GM18951 (cell line): ENCODE measurements at regions not wholly inside any gene's neighbourhood (a gene's known extent, or its start where the extent isn't known, plus 50 kb on each side); places are given as distances from the start of the nearest gene placed in this dataset.
"Not testable (repeated sequence)": the region's sequence is repeated elsewhere in the genome, so short reads cannot be mapped to it uniquely, and the experiment has no call there.

Experiments
- POLR2A ChIP-seq: IDR thresholded peaks from 4 replicates; pipeline ENCODE4 v1.6.1; 2011; ENCODE audit warnings: mild to moderate bottlenecking; ENCODE audit not compliant: insufficient read length, insufficient read depth; ENCODE audit errors: extremely low read depth
- in situ Hi-C: fragments of 300-500 bp; cut with MboI; formaldehyde crosslinking; loops from one replicate; pipeline ENCODE4 v1.12.0; 2022; ENCODE audit warnings: low sequenced_read_pairs, mixed read lengths, inconsistent platforms; ENCODE audit not compliant: unreplicated experiment

GRCh38 chr2:175310813-175311504, 129.4 kb upstream of the ATP5MC3 start:
- in situ Hi-C loops: no loop called here
- TF ChIP-seq POLR2A: no peak

GRCh38 chr2:175309799-175310198, 128.3 kb upstream of the ATP5MC3 start:
- TF ChIP-seq POLR2A: no peak

GRCh38 chr2:175308005-175308404, 126.5 kb upstream of the ATP5MC3 start:
- in situ Hi-C loops: no loop called here
- no peak for TF ChIP-seq POLR2A

More at GRCh38 chr2:175309799-175310198, 128.3 kb upstream of the ATP5MC3 start:
- in situ Hi-C loops: no loop called here

GRCh38 chr2:175304541-175304940, 123.0 kb upstream of the ATP5MC3 start:
- no peak for TF ChIP-seq POLR2A
- in situ Hi-C loops: no loop called here

- TF ChIP-seq POLR2A: no peak
- in situ Hi-C loops: no loop called here
These were observed 112.3 kb upstream of the ATP5MC3 start for GRCh38 chr2:175293776-175294175.

- in situ Hi-C loops: no loop called here
- TF ChIP-seq POLR2A: no peak
These were observed 111.7 kb upstream of the ATP5MC3 start for GRCh38 chr2:175293195-175293594.

- no peak for TF ChIP-seq POLR2A
- in situ Hi-C loops: no loop called here
These were observed 101.4 kb upstream of the ATP5MC3 start for GRCh38 chr2:175282886-175283285.

- no peak for TF ChIP-seq POLR2A
- in situ Hi-C loops: no loop called here
These were observed 100.8 kb upstream of the ATP5MC3 start for GRCh38 chr2:175282300-175282699.

- no peak for TF ChIP-seq POLR2A
- in situ Hi-C loops: no loop called here
These were observed 96.3 kb upstream of the ATP5MC3 start for GRCh38 chr2:175277772-175278171.

GRCh38 chr2:175275539-175275938, 94.0 kb upstream of the ATP5MC3 start:
- in situ Hi-C loops: no loop called here
- no peak for TF ChIP-seq POLR2A

- in situ Hi-C loops: no loop called here
- no peak for TF ChIP-seq POLR2A
These were observed 77.7 kb upstream of the ATP5MC3 start for GRCh38 chr2:175259164-175259563.

GRCh38 chr2:175256806-175257585, 75.5 kb upstream of the ATP5MC3 start:
- no peak for TF ChIP-seq POLR2A

GRCh38 chr2:175256391-175256790, 74.9 kb upstream of the ATP5MC3 start:
- in situ Hi-C loops: not testable (repeated sequence)

More at GRCh38 chr2:175256806-175257585, 75.5 kb upstream of the ATP5MC3 start:
- in situ Hi-C loops: no loop called here

- no peak for TF ChIP-seq POLR2A
- in situ Hi-C loops: no loop called here
These were observed 72.4 kb upstream of the ATP5MC3 start for GRCh38 chr2:175253871-175254270.

- in situ Hi-C loops: no loop called here
- no peak for TF ChIP-seq POLR2A
These were observed 70.0 kb upstream of the ATP5MC3 start for GRCh38 chr2:175251425-175252041.
